ENCODE measurements at regions not wholly inside any gene's neighbourhood (a gene's known extent, or its start where the extent isn't known, plus 50 kb on each side); places are given as distances from the start of the nearest gene placed in this dataset.

GRCh38 chr2:17070711-17071110 is 405.1 kb upstream of the CYRIA start:
- ChIA-PET CTCF (interaction anchor here (0.6 kb wide), 1 partner anchor 146 kb away, joined by 3 read pairs; no protein-coding TSS in a partner anchor), POLR2A (no interaction called here)
- H3K9me3 ChIP-seq (ENCODE audit: control extremely low read depth in 1 of 3, control insufficient read depth in 2 of 3, insufficient read depth in 1 of 3, low read length in 2 of 3), result peaks cover 0 to 12% (median 8%) of the 10 kb centered on the region in 3 donors
- no peaks in the 10 kb centered on the region for H3K79me2 ChIP-seq (ENCODE audit: control insufficient read depth, insufficient read depth, low read length)
- Mint-ChIP-seq H3K4me1 (no peaks in the 10 kb centered on the region), H3K9me3 (ENCODE audit: insufficient read depth) (peaks cover 4% of the 10 kb centered on the region), H3K27ac (no peak overlapping the region), H3K4me3 (no peak overlapping the region), H3K27me3 (no peaks in the 10 kb centered on the region)
- no peaks in the 10 kb centered on the region for H3K27me3 ChIP-seq (replicated peaks in 1 of 4; ENCODE audit: control extremely low read depth in 1 of 4, control insufficient read depth in 3 of 4, insufficient read depth in 4 of 4, low read length in 3 of 4)
- no peak overlapping the region for H3K4me2 ChIP-seq (replicated peaks; ENCODE audit: low read depth, low read length, poor library complexity, severe bottlenecking)
- no peaks in the 10 kb centered on the region for H3K4me1 ChIP-seq (ENCODE audit: control insufficient read depth in 2 of 2, insufficient read depth in 2 of 2, low read length in 2 of 2)
- no peaks in the 10 kb centered on the region for H4K20me1 ChIP-seq (ENCODE audit: control insufficient read depth, insufficient read depth, low read length, poor library complexity, severe bottlenecking)
- no peak overlapping the region for H3K9ac ChIP-seq (ENCODE audit: low read length)
- no peak overlapping the region for H3K4me3 ChIP-seq (ENCODE audit: control extremely low read depth in 1 of 5, extremely low read depth in 1 of 5, insufficient read depth in 1 of 5, low read depth in 2 of 5, low read length in 4 of 5)
- intact Hi-C loops (cut with micrococcal nuclease), result no loop called here
- ATAC-seq (ENCODE audit: low read depth) (no peak), DNase-seq (no peak)
- no peak overlapping the region for H3K27ac ChIP-seq (ENCODE audit: low read length in 2 of 2)
- TF ChIP-seq, protein P1, sequence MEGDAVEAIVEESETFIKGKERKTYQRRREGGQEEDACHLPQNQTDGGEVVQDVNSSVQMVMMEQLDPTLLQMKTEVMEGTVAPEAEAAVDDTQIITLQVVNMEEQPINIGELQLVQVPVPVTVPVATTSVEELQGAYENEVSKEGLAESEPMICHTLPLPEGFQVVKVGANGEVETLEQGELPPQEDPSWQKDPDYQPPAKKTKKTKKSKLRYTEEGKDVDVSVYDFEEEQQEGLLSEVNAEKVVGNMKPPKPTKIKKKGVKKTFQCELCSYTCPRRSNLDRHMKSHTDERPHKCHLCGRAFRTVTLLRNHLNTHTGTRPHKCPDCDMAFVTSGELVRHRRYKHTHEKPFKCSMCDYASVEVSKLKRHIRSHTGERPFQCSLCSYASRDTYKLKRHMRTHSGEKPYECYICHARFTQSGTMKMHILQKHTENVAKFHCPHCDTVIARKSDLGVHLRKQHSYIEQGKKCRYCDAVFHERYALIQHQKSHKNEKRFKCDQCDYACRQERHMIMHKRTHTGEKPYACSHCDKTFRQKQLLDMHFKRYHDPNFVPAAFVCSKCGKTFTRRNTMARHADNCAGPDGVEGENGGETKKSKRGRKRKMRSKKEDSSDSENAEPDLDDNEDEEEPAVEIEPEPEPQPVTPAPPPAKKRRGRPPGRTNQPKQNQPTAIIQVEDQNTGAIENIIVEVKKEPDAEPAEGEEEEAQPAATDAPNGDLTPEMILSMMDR (IDR thresholded peaks at IDR 0.05), result no peak
- TF ChIP-seq EZH2 (IDR thresholded peaks at IDR 0.05; ENCODE audit: borderline replicate concordance, insufficient read depth, low read depth, low read length, poor library complexity, severe bottlenecking), result no peak
- H3K36me3 ChIP-seq (replicated peaks in 1 of 2; ENCODE audit: control extremely low read depth in 1 of 2, control insufficient read depth in 1 of 2, extremely low read depth in 1 of 2, insufficient read depth in 2 of 2, low read length in 1 of 2), result no peaks in the 10 kb centered on the region
- H2AFZ ChIP-seq (ENCODE audit: insufficient read depth, low read depth, low read length, poor library complexity, severe bottlenecking), result no peak overlapping the region

GRCh38 chr2:17069564-17069963 is 403.9 kb upstream of the CYRIA start:
- Mint-ChIP-seq H3K9me3 (ENCODE audit: insufficient read depth) (peaks cover 4% of the 10 kb centered on the region), H3K4me1 (no peaks in the 10 kb centered on the region), H3K27ac (no peak overlapping the region), H3K27me3 (no peaks in the 10 kb centered on the region), H3K4me3 (no peak overlapping the region)
- no peak for DNase-seq
- H4K20me1 ChIP-seq (ENCODE audit: control insufficient read depth, insufficient read depth, low read length, poor library complexity, severe bottlenecking), result no peaks in the 10 kb centered on the region
- H3K9me3 ChIP-seq (ENCODE audit: control extremely low read depth in 1 of 3, control insufficient read depth in 2 of 3, insufficient read depth in 1 of 3, low read length in 2 of 3), result peaks cover 0 to 12% (median 8%) of the 10 kb centered on the region in 3 donors
- TF ChIP-seq, protein P1 (IDR thresholded peaks at IDR 0.05), result no peak
- TF ChIP-seq EZH2 (IDR thresholded peaks at IDR 0.05; ENCODE audit: borderline replicate concordance, insufficient read depth, low read depth, low read length, poor library complexity, severe bottlenecking), result no peak
- CTCF ChIA-PET, result no interaction called here
- POLR2A ChIA-PET, result no interaction called here
- no peaks in the 10 kb centered on the region for H3K36me3 ChIP-seq (replicated peaks in 1 of 2; ENCODE audit: control extremely low read depth in 1 of 2, control insufficient read depth in 1 of 2, extremely low read depth in 1 of 2, insufficient read depth in 2 of 2, low read length in 1 of 2)
- no peak overlapping the region for H3K27ac ChIP-seq (ENCODE audit: low read length in 2 of 2)
- ATAC-seq (ENCODE audit: low read depth), result no peak
- H3K4me3 ChIP-seq (ENCODE audit: control extremely low read depth in 1 of 5, extremely low read depth in 1 of 5, insufficient read depth in 1 of 5, low read depth in 2 of 5, low read length in 4 of 5), result no peak overlapping the region
- H3K4me2 ChIP-seq (replicated peaks; ENCODE audit: low read depth, low read length, poor library complexity, severe bottlenecking), result no peak overlapping the region
- WGBS (ENCODE audit: insufficient coverage), result 88% methylated on average over 1 of the region's 4 CpGs
- intact Hi-C loops (cut with micrococcal nuclease), result loop anchor here (10.0 kb wide), 1 partner anchor 55 kb away; no protein-coding TSS in a partner anchor
- no peak overlapping the region for H2AFZ ChIP-seq (ENCODE audit: insufficient read depth, low read depth, low read length, poor library complexity, severe bottlenecking)
- H3K9ac ChIP-seq (ENCODE audit: low read length), result no peak overlapping the region
- H3K27me3 ChIP-seq (replicated peaks in 1 of 4; ENCODE audit: control extremely low read depth in 1 of 4, control insufficient read depth in 3 of 4, insufficient read depth in 4 of 4, low read length in 3 of 4), result no peaks in the 10 kb centered on the region
- H3K4me1 ChIP-seq (ENCODE audit: control insufficient read depth in 2 of 2, insufficient read depth in 2 of 2, low read length in 2 of 2), result no peaks in the 10 kb centered on the region
- no peaks in the 10 kb centered on the region for H3K79me2 ChIP-seq (ENCODE audit: control insufficient read depth, insufficient read depth, low read length)
